ENCODE measurements at regions not wholly inside any gene's neighbourhood (a gene's known extent, or its start where the extent isn't known, plus 50 kb on each side); places are given as distances from the start of the nearest gene placed in this dataset.

DNA sequence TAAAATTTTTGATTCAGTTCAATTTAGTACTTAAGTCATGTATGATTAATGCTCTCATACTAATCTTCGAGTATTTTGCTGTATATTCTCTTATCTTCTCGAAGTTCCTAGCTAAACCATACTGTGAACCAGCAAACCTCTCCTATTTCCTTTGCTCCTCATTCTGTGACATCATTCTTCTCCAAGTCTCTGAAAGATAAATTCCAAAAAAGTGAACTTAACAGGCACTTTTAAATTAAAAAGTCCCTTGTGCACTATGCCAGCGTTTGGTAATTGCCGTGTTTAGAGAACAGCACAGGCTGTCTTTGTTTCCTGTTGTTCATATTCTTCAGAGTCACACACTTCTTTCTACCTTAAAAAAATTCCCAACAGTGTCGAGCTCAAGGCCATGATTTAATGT, 188.4 kb upstream of the PHACTR1 start:
- TF ChIP-seq, protein P1, sequence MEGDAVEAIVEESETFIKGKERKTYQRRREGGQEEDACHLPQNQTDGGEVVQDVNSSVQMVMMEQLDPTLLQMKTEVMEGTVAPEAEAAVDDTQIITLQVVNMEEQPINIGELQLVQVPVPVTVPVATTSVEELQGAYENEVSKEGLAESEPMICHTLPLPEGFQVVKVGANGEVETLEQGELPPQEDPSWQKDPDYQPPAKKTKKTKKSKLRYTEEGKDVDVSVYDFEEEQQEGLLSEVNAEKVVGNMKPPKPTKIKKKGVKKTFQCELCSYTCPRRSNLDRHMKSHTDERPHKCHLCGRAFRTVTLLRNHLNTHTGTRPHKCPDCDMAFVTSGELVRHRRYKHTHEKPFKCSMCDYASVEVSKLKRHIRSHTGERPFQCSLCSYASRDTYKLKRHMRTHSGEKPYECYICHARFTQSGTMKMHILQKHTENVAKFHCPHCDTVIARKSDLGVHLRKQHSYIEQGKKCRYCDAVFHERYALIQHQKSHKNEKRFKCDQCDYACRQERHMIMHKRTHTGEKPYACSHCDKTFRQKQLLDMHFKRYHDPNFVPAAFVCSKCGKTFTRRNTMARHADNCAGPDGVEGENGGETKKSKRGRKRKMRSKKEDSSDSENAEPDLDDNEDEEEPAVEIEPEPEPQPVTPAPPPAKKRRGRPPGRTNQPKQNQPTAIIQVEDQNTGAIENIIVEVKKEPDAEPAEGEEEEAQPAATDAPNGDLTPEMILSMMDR (IDR thresholded peaks at IDR 0.05; ENCODE audit: low read length), result no peak
- no peak for TF ChIP-seq EZH2 (IDR thresholded peaks at IDR 0.05; ENCODE audit: borderline replicate concordance, low read length)
